HCT116 (cell line): ENCODE measurements at regions not wholly inside any gene's neighbourhood (a gene's known extent, or its start where the extent isn't known, plus 50 kb on each side); places are given as distances from the start of the nearest gene placed in this dataset.

Experiments
- ATAC-seq: fragments of 200-7000 bp; cut with Tn5 transposase; 2 replicates; pipeline ENCODE4 v1.9.1; 2020; ENCODE audit warnings: mild to moderate bottlenecking, moderate library complexity
- BruUV-seq: library from RNA; stranded (reverse); fragments of 400-500 nt; replicated peaks from 2 replicates; lab custom pipeline; 2021; lab: Mats Ljungman, UMichigan
- CTCF ChIA-PET: fragments of 300-600 bp; sonication (Branson Sonifier 250); formaldehyde crosslinking; loops from one replicate; lab custom pipeline; 2021; ENCODE audit warnings: antibody characterized with exemption; lab: Charles Lee
- POLR2A ChIA-PET: fragments of 300-600, 350-600 bp; sonication (Branson Sonifier 250); formaldehyde crosslinking; loops from one replicate; lab custom pipeline; 2021; ENCODE audit warnings: antibody characterized with exemption; lab: Charles Lee
- RAD21 ChIA-PET, 2 experiments: fragments of 300-600 bp; sonication (Branson Sonifier 250); formaldehyde crosslinking; loops; one replicate each; lab custom pipeline; 2023; ENCODE audit warnings: low total read pairs in 2 of 2; ENCODE audit not compliant: uncharacterized antibody in 2 of 2, unreplicated experiment in 2 of 2, low non-redundant PET in 1 of 2; lab: Charles Lee
- DNase-seq: peaks from one replicate; pipeline ENCODE4 v3.0.0-alpha.2; 2010; ENCODE audit warnings: low read depth, low spot score
- H2AFZ ChIP-seq: fragments of 200-600 bp; shearing (Covaris generic), sonication (generic); 2 replicates; pipeline ENCODE4 v1.6.1; 2017; ENCODE audit warnings: low read depth, mixed run types, mixed read lengths, antibody characterized with exemption, low read length; ENCODE audit not compliant: poor library complexity, severe bottlenecking
- H3K27ac ChIP-seq: 2 replicates; pipeline ENCODE4 v1.5.1; 2012; ENCODE audit warnings: low read depth, low read length
- H3K27me3 ChIP-seq: fragments of 200-600 bp; sonication (generic); 2 replicates; pipeline ENCODE4 v1.6.1; 2016; ENCODE audit warnings: mixed run types, low read length, mixed read lengths; ENCODE audit not compliant: insufficient read depth
- H3K36me3 ChIP-seq, 2 experiments: fragments of 200-500 bp in 1 of 2; fragments of 200-600 bp in 1 of 2; sonication (Bioruptor generic) in 1 of 2; sonication (generic) in 1 of 2; 2 replicates each; pipeline versions ENCODE4 v1.5.1 to v1.6.1; 2014 to 2016; ENCODE audit warnings: low read length in 2 of 2, inconsistent platforms in 1 of 2, mixed read lengths in 1 of 2, mixed run types in 1 of 2; ENCODE audit not compliant: insufficient read depth in 2 of 2, control insufficient read depth in 1 of 2
- H3K4me1 ChIP-seq, 2 experiments: fragments of 200-600 bp in 1 of 2; sonication (generic) in 1 of 2; 2 replicates each; pipeline versions ENCODE4 v1.5.1 to v1.6.1; 2012 to 2017; ENCODE audit warnings: low read length in 2 of 2, inconsistent platforms in 1 of 2, mild to moderate bottlenecking in 1 of 2, mixed read lengths in 1 of 2, mixed run types in 1 of 2, moderate library complexity in 1 of 2; ENCODE audit not compliant: insufficient read depth in 2 of 2, control insufficient read depth in 1 of 2
- H3K4me2 ChIP-seq: fragments of 200-600 bp; sonication (generic); 2 replicates; pipeline ENCODE4 v1.6.1; 2017; ENCODE audit warnings: mixed run types, low read length, mixed read lengths
- H3K4me3 ChIP-seq, 2 experiments: fragments of 200-600 bp in 1 of 2; sonication (generic) in 1 of 2; replicated peaks in 1 of 2; 2 replicates each; pipeline ENCODE4 v1.5.1; 2011 to 2016; ENCODE audit warnings: low read length in 2 of 2, control low read depth in 1 of 2, low read depth in 1 of 2, mild to moderate bottlenecking in 1 of 2, mixed read lengths in 1 of 2, mixed run types in 1 of 2
- H3K79me2 ChIP-seq: fragments of 200-600 bp; sonication (generic); 2 replicates; pipeline ENCODE4 v1.6.1; 2017; ENCODE audit warnings: mild to moderate bottlenecking, mixed run types, low read length, moderate library complexity, mixed read lengths; ENCODE audit not compliant: insufficient read depth
- H3K9ac ChIP-seq: fragments of 200-600 bp; sonication (generic); 2 replicates; pipeline ENCODE4 v1.6.1; 2016; ENCODE audit warnings: low read length, mixed read lengths
- H3K9me2 ChIP-seq: fragments of 200-600 bp; sonication (generic), shearing (Covaris generic); 2 replicates; pipeline ENCODE4 v1.6.1; 2017; ENCODE audit warnings: mixed run types, mild to moderate bottlenecking, moderate library complexity; ENCODE audit not compliant: insufficient read depth
- H3K9me3 ChIP-seq, 2 experiments: fragments of 200-500 bp in 1 of 2; fragments of 200-600 bp in 1 of 2; sonication (Bioruptor generic) in 1 of 2; sonication (generic) in 1 of 2; 2 replicates each; pipeline ENCODE4 v1.6.1; 2014 to 2017; ENCODE audit warnings: low read length in 2 of 2, mixed read lengths in 2 of 2, inconsistent platforms in 1 of 2, low read depth in 1 of 2, mild to moderate bottlenecking in 1 of 2, mixed run types in 1 of 2, moderate library complexity in 1 of 2; ENCODE audit not compliant: control insufficient read depth in 1 of 2, insufficient read depth in 1 of 2
- H4K20me1 ChIP-seq: fragments of 200-600 bp; sonication (generic), shearing (Covaris generic); 2 replicates; pipeline ENCODE4 v1.6.1; 2017; ENCODE audit warnings: mixed run types, mild to moderate bottlenecking, moderate library complexity; ENCODE audit not compliant: insufficient read depth
- ATF3 ChIP-seq: IDR thresholded peaks from 2 replicates; pipeline ENCODE4 v1.6.1; 2012
- CBX3 ChIP-seq: IDR thresholded peaks from 2 replicates; pipeline ENCODE4 v1.6.1; 2012; ENCODE audit warnings: low read depth
- CEBPB ChIP-seq: IDR thresholded peaks from 2 replicates; pipeline ENCODE4 v1.6.1; 2012; ENCODE audit warnings: low read depth
- EGR1 ChIP-seq: IDR thresholded peaks from 2 replicates; pipeline ENCODE4 v1.6.1; 2012; ENCODE audit warnings: low read depth
- ELF1 ChIP-seq: IDR thresholded peaks from 2 replicates; pipeline ENCODE4 v1.6.1; 2012; ENCODE audit warnings: low read depth, borderline replicate concordance
- EZH2phosphoT487 ChIP-seq: fragments of 200-600 bp; IDR thresholded peaks from 2 replicates; pipeline ENCODE4 v1.6.1; 2018; ENCODE audit warnings: antibody characterized with exemption, borderline replicate concordance
- FOSL1 ChIP-seq: IDR thresholded peaks from 2 replicates; pipeline ENCODE4 v1.6.1; 2012; ENCODE audit warnings: low read depth
- JUND ChIP-seq: IDR thresholded peaks from 2 replicates; pipeline ENCODE4 v1.6.1; 2012
- POLR2A ChIP-seq: IDR thresholded peaks from 2 replicates; pipeline ENCODE4 v1.7.0; 2011; ENCODE audit warnings: borderline replicate concordance; ENCODE audit not compliant: insufficient read depth, insufficient read length; ENCODE audit errors: extremely low read depth
- POLR2AphosphoS5 ChIP-seq: IDR thresholded peaks from 2 replicates; pipeline ENCODE4 v1.6.1; 2011; ENCODE audit warnings: mild to moderate bottlenecking, low read depth, low read length, moderate library complexity
- RAD21 ChIP-seq: IDR thresholded peaks from 2 replicates; pipeline ENCODE4 v1.6.1; 2012; ENCODE audit warnings: low read depth, mild to moderate bottlenecking
- REST ChIP-seq: IDR thresholded peaks from 2 replicates; pipeline ENCODE4 v1.6.1; 2012; ENCODE audit warnings: low read depth
- SIN3A ChIP-seq: IDR thresholded peaks from 2 replicates; pipeline ENCODE4 v1.6.1; 2012; ENCODE audit warnings: low read depth
- SP1 ChIP-seq: IDR thresholded peaks from 2 replicates; pipeline ENCODE4 v1.6.1; 2012; ENCODE audit warnings: low read depth
- TCF7L2 ChIP-seq: IDR thresholded peaks from 2 replicates; pipeline ENCODE4 v1.7.0; 2011; ENCODE audit warnings: borderline replicate concordance, inconsistent platforms; ENCODE audit not compliant: insufficient read depth, insufficient read length; ENCODE audit errors: extremely low read depth
- YY1 ChIP-seq: IDR thresholded peaks from 2 replicates; pipeline ENCODE4 v1.6.1; 2011; ENCODE audit warnings: low read length, low read depth, moderate library complexity, mild to moderate bottlenecking; ENCODE audit not compliant: insufficient replicate concordance; ENCODE audit errors: extremely low read depth
- ZBTB33 ChIP-seq: IDR thresholded peaks from 2 replicates; pipeline ENCODE4 v1.6.1; 2011; ENCODE audit warnings: mild to moderate bottlenecking, low read length, moderate library complexity; ENCODE audit not compliant: insufficient replicate concordance; ENCODE audit errors: extremely low read depth
- ZFX ChIP-seq: fragments of 450-650 bp; IDR thresholded peaks from 2 replicates; pipeline ENCODE4 v1.6.1; 2017
- intact Hi-C: fragments of 100-400 bp; cut with micrococcal nuclease; formaldehyde crosslinking; loops from 2 replicates; pipeline ENCODE4 v1.10.0; 2022

GRCh38 chr11:91091563-91091962 lies 868.7 kb upstream of the CHORDC1 start:
- ATAC-seq, result no peak
- RAD21 ChIA-PET, result no interaction called here
- no peak overlapping the region for H3K9ac ChIP-seq
- no peak overlapping the region for H2AFZ ChIP-seq
- H3K4me1 ChIP-seq, result no peaks in the 10 kb centered on the region
- no peaks in the 10 kb centered on the region for H4K20me1 ChIP-seq
- no peaks in the 10 kb centered on the region for H3K79me2 ChIP-seq
- CTCF ChIA-PET, result no interaction called here
- no peaks in the 10 kb centered on the region for H3K9me2 ChIP-seq
- no peaks in the 10 kb centered on the region; a peak in 1 of 4 replicates for H3K36me3 ChIP-seq
- no peak overlapping the region for H3K27ac ChIP-seq
- POLR2A ChIA-PET, result no interaction called here
- TF ChIP-seq RAD21, result no peak
- TF ChIP-seq ATF3, result no peak
- TF ChIP-seq TCF7L2, result no peak
- TF ChIP-seq POLR2AphosphoS5, result no peak
- TF ChIP-seq REST, result no peak
- no peak for TF ChIP-seq ZBTB33
- no peak for TF ChIP-seq ZFX
- TF ChIP-seq YY1, result no peak
- TF ChIP-seq FOSL1, result no peak
- no peak for TF ChIP-seq CEBPB
- no peak for TF ChIP-seq SIN3A
- TF ChIP-seq EZH2phosphoT487, result no peak
- TF ChIP-seq POLR2A, result no peak
- TF ChIP-seq ELF1, result no peak
- TF ChIP-seq CBX3, result no peak
- TF ChIP-seq SP1, result no peak
- TF ChIP-seq JUND, result no peak
- no peak for TF ChIP-seq EGR1
- peaks cover 6 to 10% of the 10 kb centered on the region in 2 experiments; a peak in 3 of 4 replicates for H3K9me3 ChIP-seq
- no peak overlapping the region for H3K4me2 ChIP-seq
- no peak for DNase-seq
- H3K4me3 ChIP-seq, result no peak overlapping the region
- BruUV-seq, result no TSS peak
- no peaks in the 10 kb centered on the region for H3K27me3 ChIP-seq
- intact Hi-C loops, result no loop called here
